OCI-LY1 (cell line): ENCODE measurements at regions not wholly inside any gene's neighbourhood (a gene's known extent, or its start where the extent isn't known, plus 50 kb on each side); places are given as distances from the start of the nearest gene placed in this dataset.

ENCODE experiments used
- H2AFZ ChIP-seq: fragments of 200-600 bp; sonication (generic), shearing (Covaris generic); 2 replicates; pipeline ENCODE4 v1.6.0; 2014; ENCODE audit warnings: antibody characterized with exemption, mild to moderate bottlenecking, low read length
- H3F3A ChIP-seq: fragments of 200-600 bp; sonication (generic), shearing (Covaris generic); 2 replicates; pipeline ENCODE4 v1.6.0; 2014; ENCODE audit warnings: mild to moderate bottlenecking, antibody characterized with exemption, low read length, moderate library complexity; ENCODE audit not compliant: insufficient read depth
- H3K27ac ChIP-seq: fragments of 200-600 bp; sonication (generic); 2 replicates; pipeline ENCODE4 v1.5.1; 2014; ENCODE audit warnings: low read length, mixed run types, mild to moderate bottlenecking, low read depth; ENCODE audit not compliant: poor library complexity, severe bottlenecking
- H3K27me3 ChIP-seq: fragments of 200-600 bp; sonication (generic); 2 replicates; pipeline ENCODE4 v1.6.0; 2014; ENCODE audit warnings: antibody characterized with exemption, mild to moderate bottlenecking, low read length, moderate library complexity; ENCODE audit not compliant: insufficient read depth
- H3K36me3 ChIP-seq: fragments of 200-600 bp; sonication (generic); 2 replicates; pipeline ENCODE4 v1.6.1; 2014; ENCODE audit warnings: mild to moderate bottlenecking, antibody characterized with exemption, low read length, moderate library complexity, mixed read lengths; ENCODE audit not compliant: insufficient read depth
- H3K4me1 ChIP-seq: fragments of 200-600 bp; sonication (generic); 2 replicates; pipeline ENCODE4 v1.5.1; 2014; ENCODE audit warnings: mild to moderate bottlenecking, low read length, moderate library complexity; ENCODE audit not compliant: insufficient read depth, severe bottlenecking
- H3K4me2 ChIP-seq: fragments of 200-600 bp; sonication (generic), shearing (Covaris generic); 2 replicates; pipeline ENCODE4 v1.6.1; 2014; ENCODE audit warnings: low read length
- H3K4me3 ChIP-seq: fragments of 200-600 bp; sonication (generic); 2 replicates; pipeline ENCODE4 v1.5.1; 2014; ENCODE audit warnings: low read length, low read depth, mild to moderate bottlenecking, mixed read lengths; ENCODE audit not compliant: poor library complexity, severe bottlenecking
- H3K79me2 ChIP-seq: fragments of 200-600 bp; shearing (Covaris generic); 2 replicates; pipeline ENCODE4 v1.6.1; 2016; ENCODE audit warnings: mixed run types, low read length, mixed read lengths; ENCODE audit not compliant: insufficient read depth
- H3K9ac ChIP-seq: fragments of 200-600 bp; sonication (generic), shearing (Covaris generic); 2 replicates; pipeline ENCODE4 v1.6.1; 2014; ENCODE audit warnings: mild to moderate bottlenecking, low read length, mixed read lengths
- H3K9me2 ChIP-seq: fragments of 200-600 bp; sonication (generic), shearing (Covaris generic); 2 replicates; pipeline ENCODE4 v1.6.1; 2014; ENCODE audit warnings: low read depth, mild to moderate bottlenecking, low read length, mixed read lengths
- H3K9me3 ChIP-seq: fragments of 200-600 bp; shearing (Covaris generic); 2 replicates; pipeline ENCODE4 v1.6.1; 2014; ENCODE audit warnings: low read length, mixed read lengths
- H4K20me1 ChIP-seq: fragments of 200-600 bp; sonication (generic), shearing (Covaris generic); 2 replicates; pipeline ENCODE4 v1.6.0; 2016; ENCODE audit warnings: mild to moderate bottlenecking, low read length; ENCODE audit not compliant: insufficient read depth
- EZH2 ChIP-seq: fragments of 200-600 bp; sonication (generic), shearing (Covaris generic); IDR thresholded peaks from 2 replicates; pipeline ENCODE4 v1.8.0; 2017; ENCODE audit warnings: borderline replicate concordance, mixed run types, mild to moderate bottlenecking, antibody characterized with exemption, low read length, moderate library complexity, mixed read lengths
- TF ChIP-seq, protein P1 (sequence below): fragments of 200-600 bp; sonication (generic), shearing (Covaris generic); IDR thresholded peaks from 2 replicates; pipeline ENCODE4 v1.5.1; 2017; ENCODE audit warnings: mild to moderate bottlenecking, antibody characterized with exemption, low read length, moderate library complexity, mixed read lengths

DNA sequence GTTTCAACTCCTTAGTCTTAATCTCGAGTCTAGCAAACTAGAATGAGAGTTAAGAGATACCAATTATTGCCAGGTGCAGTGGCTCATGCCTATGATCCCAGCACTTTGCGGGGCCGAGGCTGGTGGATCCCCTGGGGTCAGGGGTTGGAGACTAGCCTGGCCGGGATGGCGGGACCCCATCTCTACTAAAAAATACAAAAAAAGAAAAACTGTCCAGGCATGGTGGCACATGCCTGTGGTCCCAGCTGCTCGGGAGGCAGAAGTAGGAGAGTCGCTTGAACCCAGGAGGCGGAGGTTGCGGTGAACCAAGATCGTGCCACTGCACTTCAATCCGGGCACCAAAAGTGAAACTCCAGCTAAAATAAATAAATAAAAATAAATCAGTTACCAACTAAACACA is 1119.5 kb upstream of the ATXN8OS start:
- H3K4me3 ChIP-seq = no peak overlapping the region
- no peaks in the 10 kb centered on the region for H3K4me1 ChIP-seq
- no peaks in the 10 kb centered on the region for H3K9me3 ChIP-seq
- no peak overlapping the region for H3K27ac ChIP-seq
- H3K9ac ChIP-seq = no peak overlapping the region
- no peak overlapping the region for H3K4me2 ChIP-seq
- H3K36me3 ChIP-seq = no peaks in the 10 kb centered on the region
- H3K79me2 ChIP-seq = no peaks in the 10 kb centered on the region
- H3K27me3 ChIP-seq = no peaks in the 10 kb centered on the region
- no peaks in the 10 kb centered on the region for H3F3A ChIP-seq
- no peaks in the 10 kb centered on the region for H3K9me2 ChIP-seq
- TF ChIP-seq, protein P1, sequence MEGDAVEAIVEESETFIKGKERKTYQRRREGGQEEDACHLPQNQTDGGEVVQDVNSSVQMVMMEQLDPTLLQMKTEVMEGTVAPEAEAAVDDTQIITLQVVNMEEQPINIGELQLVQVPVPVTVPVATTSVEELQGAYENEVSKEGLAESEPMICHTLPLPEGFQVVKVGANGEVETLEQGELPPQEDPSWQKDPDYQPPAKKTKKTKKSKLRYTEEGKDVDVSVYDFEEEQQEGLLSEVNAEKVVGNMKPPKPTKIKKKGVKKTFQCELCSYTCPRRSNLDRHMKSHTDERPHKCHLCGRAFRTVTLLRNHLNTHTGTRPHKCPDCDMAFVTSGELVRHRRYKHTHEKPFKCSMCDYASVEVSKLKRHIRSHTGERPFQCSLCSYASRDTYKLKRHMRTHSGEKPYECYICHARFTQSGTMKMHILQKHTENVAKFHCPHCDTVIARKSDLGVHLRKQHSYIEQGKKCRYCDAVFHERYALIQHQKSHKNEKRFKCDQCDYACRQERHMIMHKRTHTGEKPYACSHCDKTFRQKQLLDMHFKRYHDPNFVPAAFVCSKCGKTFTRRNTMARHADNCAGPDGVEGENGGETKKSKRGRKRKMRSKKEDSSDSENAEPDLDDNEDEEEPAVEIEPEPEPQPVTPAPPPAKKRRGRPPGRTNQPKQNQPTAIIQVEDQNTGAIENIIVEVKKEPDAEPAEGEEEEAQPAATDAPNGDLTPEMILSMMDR = no peak
- TF ChIP-seq EZH2 = no peak
- no peaks in the 10 kb centered on the region for H4K20me1 ChIP-seq
- no peak overlapping the region for H2AFZ ChIP-seq

DNA sequence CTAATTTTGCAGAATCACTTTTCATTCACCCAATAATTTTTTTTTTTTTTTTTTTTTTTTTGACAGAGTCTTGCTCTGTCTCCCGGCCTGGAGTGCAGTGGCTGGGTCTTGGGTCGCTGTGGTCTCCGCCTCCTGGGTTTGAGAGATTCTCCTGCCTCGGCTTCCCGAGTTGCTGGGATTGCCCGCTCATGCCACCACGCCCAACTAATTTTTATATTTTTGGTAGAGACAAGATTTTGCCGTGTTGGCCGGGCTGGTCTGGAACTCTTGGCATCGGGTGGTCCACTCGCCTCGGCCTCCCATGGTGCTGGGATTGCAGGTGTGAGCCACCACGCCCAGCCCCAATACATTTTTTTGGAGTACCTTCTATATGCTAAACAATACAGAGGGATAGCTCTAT is 1120.0 kb upstream of the ATXN8OS start:
- Histone ChIP-seq H3K9me3 (no peaks in the 10 kb centered on the region), H3K4me3 (no peak overlapping the region), H3K9me2 (no peaks in the 10 kb centered on the region), H3K27ac (no peak overlapping the region), H3K27me3 (no peaks in the 10 kb centered on the region), H2AFZ (no peak overlapping the region), H3K9ac (no peak overlapping the region), H3K4me2 (no peak overlapping the region), H3K36me3 (no peaks in the 10 kb centered on the region), H3F3A (no peaks in the 10 kb centered on the region), H3K79me2 (no peaks in the 10 kb centered on the region), H4K20me1 (no peaks in the 10 kb centered on the region), H3K4me1 (no peaks in the 10 kb centered on the region)
- TF ChIP-seq, protein P1 = no peak
- no peak for TF ChIP-seq EZH2

DNA sequence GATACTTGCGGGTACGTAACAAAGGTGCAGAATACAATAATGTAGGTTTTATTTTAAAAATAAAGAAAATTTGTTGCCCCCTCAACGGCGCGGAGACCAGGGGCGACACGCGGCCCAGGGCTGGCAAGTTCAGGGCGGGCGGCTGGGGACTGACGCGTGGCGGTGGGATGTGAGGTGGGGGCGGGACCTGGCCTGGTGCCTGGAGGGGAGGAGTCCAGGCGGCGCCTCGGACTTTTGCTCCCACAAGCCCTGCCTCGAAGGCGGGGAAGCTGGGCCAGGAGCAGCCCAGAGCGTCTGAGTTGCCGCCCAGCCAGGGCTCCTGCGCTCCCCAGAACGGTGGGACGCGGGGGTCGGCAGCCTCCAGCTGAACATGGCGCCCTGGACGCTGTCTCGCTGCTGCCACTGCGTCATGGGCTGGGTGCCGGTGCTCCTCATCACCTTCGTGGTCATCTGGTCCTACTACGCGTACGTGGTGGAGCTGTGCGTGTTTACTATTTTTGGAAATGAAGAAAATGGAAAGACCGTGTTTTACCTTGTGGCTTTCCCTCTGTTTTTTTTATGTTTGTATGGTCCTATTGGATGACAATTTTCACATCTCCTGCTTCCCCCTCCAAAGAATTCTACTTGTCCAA is 1122.8 kb upstream of the ATXN8OS start:
- Histone ChIP-seq H3K4me3 (no peak overlapping the region), H3K9me2 (no peaks in the 10 kb centered on the region), H3K4me1 (no peaks in the 10 kb centered on the region), H3K79me2 (no peaks in the 10 kb centered on the region), H3K27me3 (no peaks in the 10 kb centered on the region), H3K27ac (no peak overlapping the region), H3K36me3 (no peaks in the 10 kb centered on the region), H2AFZ (no peak overlapping the region), H3K9ac (no peak overlapping the region), H3F3A (no peaks in the 10 kb centered on the region), H4K20me1 (no peaks in the 10 kb centered on the region), H3K9me3 (no peaks in the 10 kb centered on the region), H3K4me2 (no peak overlapping the region)
- TF ChIP-seq, protein P1 = no peak
- TF ChIP-seq EZH2 = no peak
